A549 (cell line): ENCODE measurements at regions not wholly inside any gene's neighbourhood (a gene's known extent, or its start where the extent isn't known, plus 50 kb on each side); places are given as distances from the start of the nearest gene placed in this dataset.

Source experiments
- ATAC-seq, 2 experiments: fragments of 200-7000 bp in 1 of 2; fragments of >200 bp in 1 of 2; cut with Nextera tagmentation in 1 of 2; cut with Tn5 transposase in 1 of 2; 3 replicates each; pipeline versions ENCODE4 v1.8.0 to v1.9.1; 2018 to 2020; ENCODE audit warnings: mild to moderate bottlenecking in 1 of 2, moderate library complexity in 1 of 2
- CTCF ChIA-PET: fragments of 300-600 bp; sonication (Branson Sonifier 250); formaldehyde crosslinking; extraction: SDS; loops from one replicate; lab custom pipeline; 2021; ENCODE audit warnings: antibody characterized with exemption, inconsistent platforms; lab: Yijun Ruan, JAX
- POLR2A ChIA-PET: fragments of 350-600 bp; formaldehyde crosslinking; extraction: SDS; loops from one replicate; lab custom pipeline; 2021; ENCODE audit warnings: antibody characterized with exemption, inconsistent platforms; lab: Yijun Ruan, JAX
- DNase-seq, 2 experiments: peaks; one replicate each; pipeline versions ENCODE4 v3.0.0 to v3.0.0-alpha.2; 2011 to 2016; ENCODE audit warnings: low read depth in 1 of 2, low spot score in 1 of 2
- FAIRE-seq: peaks from 2 replicates; lab custom pipeline; 2011; peaks lifted over from hg19 to GRCh38; lab: Jason Lieb, UNC
- H3K27ac ChIP-seq, 2 experiments: fragments of >200 bp; sonication (Bioruptor Twin); formaldehyde crosslinking; 3 replicates each; pipeline ENCODE4 v1.5.1; 2016 to 2017
- H3K4me1 ChIP-seq: fragments of >200 bp; sonication (Bioruptor Twin); formaldehyde crosslinking; 3 replicates; pipeline ENCODE4 v1.6.1; 2016
- H3K4me2 ChIP-seq: fragments of >200 bp; sonication (Bioruptor Twin); formaldehyde crosslinking; 3 replicates; pipeline ENCODE4 v1.6.1; 2016
- H3K4me3 ChIP-seq: fragments of >200 bp; sonication (Bioruptor Twin); formaldehyde crosslinking; 3 replicates; pipeline ENCODE4 v1.5.1; 2016
- H3K9me3 ChIP-seq: fragments of >200 bp; sonication (Bioruptor Twin); formaldehyde crosslinking; 3 replicates; pipeline ENCODE4 v1.6.1; 2016
- BHLHE40 ChIP-seq: IDR thresholded peaks from 2 replicates; pipeline ENCODE4 v1.6.1; 2012; ENCODE audit warnings: low read depth, low read length, inconsistent platforms
- CEBPB ChIP-seq, 2 experiments: fragments of >200 bp in 1 of 2; sonication (Bioruptor Twin) in 1 of 2; formaldehyde crosslinking in 1 of 2; IDR thresholded peaks; 2 replicates each; pipeline ENCODE4 v1.6.1; 2012 to 2016
- CHD4 ChIP-seq: fragments of 200-600 bp; sonication (generic); IDR thresholded peaks from 2 replicates; pipeline ENCODE4 v1.6.1; 2016; ENCODE audit warnings: antibody characterized with exemption, mild to moderate bottlenecking, borderline replicate concordance
- EHF ChIP-seq: fragments of 250-450 bp; sonication (Bioruptor Pico); IDR thresholded peaks from 2 replicates; pipeline ENCODE4 v1.5.0; 2020; ENCODE audit warnings: mild to moderate bottlenecking
- EP300 ChIP-seq, 2 experiments: fragments of >200 bp; sonication (Bioruptor Twin); formaldehyde crosslinking; IDR thresholded peaks; 2 replicates in 1 of 2; 3 replicates in 1 of 2; pipeline ENCODE4 v1.6.1; 2016 to 2017
- ESRRA ChIP-seq: fragments of 150-350 bp; IDR thresholded peaks from 2 replicates; pipeline ENCODE4 v1.6.1; 2014; ENCODE audit warnings: mild to moderate bottlenecking, low read length, borderline replicate concordance
- FOSB ChIP-seq: fragments of 250-450 bp; sonication (Bioruptor Pico); IDR thresholded peaks from 2 replicates; pipeline ENCODE4 v1.5.0; 2020; ENCODE audit warnings: mild to moderate bottlenecking, moderate library complexity
- HDAC2 ChIP-seq: fragments of 200-600 bp; sonication (generic); IDR thresholded peaks from 2 replicates; pipeline ENCODE4 v1.6.1; 2016
- HOXA7 ChIP-seq: fragments of 250-450 bp; sonication (Bioruptor Pico); IDR thresholded peaks from 2 replicates; pipeline ENCODE4 v1.5.0; 2020; ENCODE audit warnings: mild to moderate bottlenecking, moderate library complexity
- JUNB ChIP-seq: fragments of >200 bp; sonication (Bioruptor Twin); formaldehyde crosslinking; IDR thresholded peaks from 2 replicates; pipeline ENCODE4 v1.6.1; 2016
- KDM1A ChIP-seq: fragments of 200-600 bp; sonication (generic); IDR thresholded peaks from 2 replicates; pipeline ENCODE4 v1.6.1; 2016; ENCODE audit warnings: low read depth, mild to moderate bottlenecking
- KDM5A ChIP-seq: fragments of 200-600 bp; sonication (generic); IDR thresholded peaks from 2 replicates; pipeline ENCODE4 v1.6.1; 2016; ENCODE audit warnings: antibody characterized with exemption, mild to moderate bottlenecking
- MAZ ChIP-seq: fragments of 150-350 bp; IDR thresholded peaks from 2 replicates; pipeline ENCODE4 v1.6.1; 2014; ENCODE audit warnings: antibody characterized with exemption, low read depth, low read length, borderline replicate concordance
- NFE2L2 ChIP-seq: fragments of 150-350 bp; conservative IDR thresholded peaks from 2 replicates; pipeline ENCODE4 v1.6.1; 2014; ENCODE audit warnings: low read length
- NPAS2 ChIP-seq: fragments of 250-450 bp; sonication (Bioruptor Pico); IDR thresholded peaks from 2 replicates; pipeline ENCODE4 v1.8.0; 2022; ENCODE audit warnings: mild to moderate bottlenecking, moderate library complexity, borderline replicate concordance
- NR3C1 ChIP-seq: fragments of >200 bp; sonication (Bioruptor Twin); formaldehyde crosslinking; IDR thresholded peaks from 3 replicates; pipeline ENCODE4 v1.6.1; 2017
- RFX5 ChIP-seq: fragments of 450-650 bp; IDR thresholded peaks from 2 replicates; pipeline ENCODE4 v1.7.1; 2014; ENCODE audit warnings: antibody characterized with exemption, mild to moderate bottlenecking, moderate library complexity
- TP53 ChIP-seq: fragments of 250-450 bp; sonication (Bioruptor Pico); IDR thresholded peaks from 2 replicates; pipeline ENCODE4 v1.5.0; 2021; ENCODE audit warnings: mild to moderate bottlenecking, moderate library complexity
- ZFP36 ChIP-seq: fragments of 450-650 bp; IDR thresholded peaks from 2 replicates; pipeline ENCODE4 v1.6.1; 2014; ENCODE audit warnings: borderline replicate concordance; ENCODE audit not compliant: partially characterized antibody
- WGBS: methylation state at CpG from one replicate; pipeline ENCODE4 v1.1.6; 2017; ENCODE audit errors: missing lambda C conversion rate; 5-methylcytosine and 5-hydroxymethylcytosine counted together
- TF ChIP-seq, protein P1 (sequence below): fragments of 450-650 bp; IDR thresholded peaks from 2 replicates; pipeline ENCODE4 v1.6.1; 2014; ENCODE audit warnings: antibody characterized with exemption
- TF ChIP-seq, protein P2 (sequence below): IDR thresholded peaks from 2 replicates; pipeline ENCODE4 v1.6.1; 2012
- TF ChIP-seq, protein P3 (sequence below): fragments of >200 bp; sonication (Bioruptor Twin); formaldehyde crosslinking; IDR thresholded peaks from 3 replicates; pipeline ENCODE4 v1.5.1; 2016
- TF ChIP-seq, protein P4 (sequence below): fragments of 150-350 bp; IDR thresholded peaks from 2 replicates; pipeline ENCODE4 v1.6.1; 2014; ENCODE audit warnings: low read depth, mild to moderate bottlenecking, low read length
- TF ChIP-seq, protein P5 (sequence below): IDR thresholded peaks from 2 replicates; pipeline ENCODE4 v1.6.1; 2012; ENCODE audit warnings: low read depth, borderline replicate concordance
- TF ChIP-seq, protein P6 (sequence below): fragments of 200-600 bp; sonication (generic); IDR thresholded peaks from 2 replicates; pipeline ENCODE4 v1.6.1; 2016; ENCODE audit warnings: antibody characterized with exemption, mild to moderate bottlenecking, moderate library complexity

DNA sequence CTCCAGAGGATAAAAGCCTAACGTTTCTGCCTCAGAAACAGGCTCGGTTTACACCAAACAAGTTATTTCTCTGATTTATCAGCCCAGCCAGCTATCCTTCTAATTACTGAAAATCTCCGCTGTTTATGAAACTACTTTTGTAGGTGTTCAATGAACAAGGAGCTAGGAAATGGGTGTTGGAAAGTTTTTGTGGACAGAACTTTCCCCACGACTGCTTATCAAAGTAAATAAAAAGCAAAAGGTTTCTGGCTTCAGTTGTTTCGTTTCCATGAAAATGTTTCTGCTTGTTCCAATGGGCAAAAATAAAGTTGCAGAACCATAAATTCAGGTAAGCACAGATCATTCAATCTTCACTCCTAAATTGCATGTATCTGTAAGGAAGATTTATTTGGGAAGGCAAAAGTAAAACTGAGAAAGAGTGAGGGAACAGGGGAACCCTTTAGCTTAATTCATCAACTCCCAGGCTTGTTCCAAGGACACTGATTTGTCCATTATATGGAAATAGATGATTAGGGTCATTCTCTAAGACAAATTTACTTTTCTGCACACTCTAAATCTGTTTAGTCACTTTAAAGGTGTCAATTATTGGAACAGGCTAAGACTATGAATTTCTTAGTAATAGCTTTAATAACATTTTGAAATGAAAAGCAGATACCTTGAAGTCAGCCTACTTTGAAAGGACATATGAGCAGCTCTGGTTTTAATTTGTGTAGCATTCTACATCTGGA, 175.9 kb upstream of the CDKN3 start:
- POLR2A ChIA-PET: no interaction called here
- FAIRE-seq (no peak), ATAC-seq (no peak), DNase-seq (no peak)
- CTCF ChIA-PET: interaction anchor here (0.7 to 1.7 kb wide), 3 partner anchors 10 to 108 kb away, joined by 4 to 5 read pairs (median 4); no protein-coding TSS in a partner anchor
- Histone ChIP-seq H3K9me3 (no peaks in the 10 kb centered on the region), H3K27ac (no peak overlapping the region), H3K4me2 (no peak overlapping the region), H3K4me3 (no peak overlapping the region), H3K4me1 (no peaks in the 10 kb centered on the region)
- 42% methylated on average over 5 of the region's 5 CpGs for WGBS
- TF ChIP-seq ESRRA: no peak
- TF ChIP-seq TP53 (CRISPR knock-in tag): no peak
- no peak for TF ChIP-seq KDM1A
- TF ChIP-seq, protein P1, sequence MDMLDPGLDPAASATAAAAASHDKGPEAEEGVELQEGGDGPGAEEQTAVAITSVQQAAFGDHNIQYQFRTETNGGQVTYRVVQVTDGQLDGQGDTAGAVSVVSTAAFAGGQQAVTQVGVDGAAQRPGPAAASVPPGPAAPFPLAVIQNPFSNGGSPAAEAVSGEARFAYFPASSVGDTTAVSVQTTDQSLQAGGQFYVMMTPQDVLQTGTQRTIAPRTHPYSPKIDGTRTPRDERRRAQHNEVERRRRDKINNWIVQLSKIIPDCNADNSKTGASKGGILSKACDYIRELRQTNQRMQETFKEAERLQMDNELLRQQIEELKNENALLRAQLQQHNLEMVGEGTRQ: no peak
- no peak for TF ChIP-seq ZFP36

DNA sequence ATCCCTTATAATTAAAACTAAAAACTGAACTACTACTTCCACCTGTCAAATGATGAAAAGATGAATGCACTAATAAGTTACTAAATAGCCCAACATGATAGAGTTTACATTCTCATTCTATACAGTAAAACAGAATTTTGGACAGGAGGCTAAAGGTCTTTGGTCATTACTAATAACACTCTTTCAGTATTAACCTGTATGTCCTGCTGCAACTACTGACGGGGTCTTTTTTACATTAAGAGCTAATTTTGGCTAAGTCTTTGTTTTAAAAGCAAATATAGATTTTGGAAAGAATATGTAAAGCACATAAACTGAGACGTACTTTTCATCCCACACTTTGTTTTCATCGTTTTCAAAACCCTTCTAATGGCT, 175.4 kb upstream of the CDKN3 start:
- ChIA-PET POLR2A (no interaction called here), CTCF (interaction anchor here (1.7 kb wide), 1 partner anchor 108 kb away, joined by 4 read pairs; no protein-coding TSS in a partner anchor)
- no peak overlapping the region for H3K4me2 ChIP-seq
- no peaks in the 10 kb centered on the region for H3K4me1 ChIP-seq
- H3K27ac ChIP-seq: no peak overlapping the region
- H3K4me3 ChIP-seq: no peak overlapping the region
- 34% methylated on average over 3 of the region's 3 CpGs for WGBS
- DNase-seq (no peak), FAIRE-seq (no peak), ATAC-seq (no peak)
- TF ChIP-seq CHD4: no peak
- TF ChIP-seq EHF: no peak
- TF ChIP-seq, protein P2, sequence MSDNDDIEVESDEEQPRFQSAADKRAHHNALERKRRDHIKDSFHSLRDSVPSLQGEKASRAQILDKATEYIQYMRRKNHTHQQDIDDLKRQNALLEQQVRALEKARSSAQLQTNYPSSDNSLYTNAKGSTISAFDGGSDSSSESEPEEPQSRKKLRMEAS: no peak
- no peak for TF ChIP-seq HDAC2
- no peak for TF ChIP-seq KDM5A
- no peak for TF ChIP-seq EP300 (IDR thresholded peaks at IDR 0.05)
- TF ChIP-seq RFX5: no peak
- no peak for TF ChIP-seq JUNB
- no peak for TF ChIP-seq BHLHE40
- TF ChIP-seq, protein P3, sequence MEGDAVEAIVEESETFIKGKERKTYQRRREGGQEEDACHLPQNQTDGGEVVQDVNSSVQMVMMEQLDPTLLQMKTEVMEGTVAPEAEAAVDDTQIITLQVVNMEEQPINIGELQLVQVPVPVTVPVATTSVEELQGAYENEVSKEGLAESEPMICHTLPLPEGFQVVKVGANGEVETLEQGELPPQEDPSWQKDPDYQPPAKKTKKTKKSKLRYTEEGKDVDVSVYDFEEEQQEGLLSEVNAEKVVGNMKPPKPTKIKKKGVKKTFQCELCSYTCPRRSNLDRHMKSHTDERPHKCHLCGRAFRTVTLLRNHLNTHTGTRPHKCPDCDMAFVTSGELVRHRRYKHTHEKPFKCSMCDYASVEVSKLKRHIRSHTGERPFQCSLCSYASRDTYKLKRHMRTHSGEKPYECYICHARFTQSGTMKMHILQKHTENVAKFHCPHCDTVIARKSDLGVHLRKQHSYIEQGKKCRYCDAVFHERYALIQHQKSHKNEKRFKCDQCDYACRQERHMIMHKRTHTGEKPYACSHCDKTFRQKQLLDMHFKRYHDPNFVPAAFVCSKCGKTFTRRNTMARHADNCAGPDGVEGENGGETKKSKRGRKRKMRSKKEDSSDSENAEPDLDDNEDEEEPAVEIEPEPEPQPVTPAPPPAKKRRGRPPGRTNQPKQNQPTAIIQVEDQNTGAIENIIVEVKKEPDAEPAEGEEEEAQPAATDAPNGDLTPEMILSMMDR: no peak
- TF ChIP-seq NR3C1: no peak
- TF ChIP-seq NPAS2 (CRISPR knock-in tag): no peak
- no peak for TF ChIP-seq MAZ
- no peak for TF ChIP-seq FOSB (CRISPR knock-in tag)
- no peak for TF ChIP-seq HOXA7 (CRISPR knock-in tag)
- TF ChIP-seq, protein P4, sequence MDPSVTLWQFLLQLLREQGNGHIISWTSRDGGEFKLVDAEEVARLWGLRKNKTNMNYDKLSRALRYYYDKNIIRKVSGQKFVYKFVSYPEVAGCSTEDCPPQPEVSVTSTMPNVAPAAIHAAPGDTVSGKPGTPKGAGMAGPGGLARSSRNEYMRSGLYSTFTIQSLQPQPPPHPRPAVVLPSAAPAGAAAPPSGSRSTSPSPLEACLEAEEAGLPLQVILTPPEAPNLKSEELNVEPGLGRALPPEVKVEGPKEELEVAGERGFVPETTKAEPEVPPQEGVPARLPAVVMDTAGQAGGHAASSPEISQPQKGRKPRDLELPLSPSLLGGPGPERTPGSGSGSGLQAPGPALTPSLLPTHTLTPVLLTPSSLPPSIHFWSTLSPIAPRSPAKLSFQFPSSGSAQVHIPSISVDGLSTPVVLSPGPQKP: no peak
- TF ChIP-seq NFE2L2: no peak
- TF ChIP-seq, protein P5, sequence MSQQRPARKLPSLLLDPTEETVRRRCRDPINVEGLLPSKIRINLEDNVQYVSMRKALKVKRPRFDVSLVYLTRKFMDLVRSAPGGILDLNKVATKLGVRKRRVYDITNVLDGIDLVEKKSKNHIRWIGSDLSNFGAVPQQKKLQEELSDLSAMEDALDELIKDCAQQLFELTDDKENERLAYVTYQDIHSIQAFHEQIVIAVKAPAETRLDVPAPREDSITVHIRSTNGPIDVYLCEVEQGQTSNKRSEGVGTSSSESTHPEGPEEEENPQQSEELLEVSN: no peak
- TF ChIP-seq CEBPB (IDR thresholded peaks at IDR 0.05): no peak
- TF ChIP-seq, protein P6, sequence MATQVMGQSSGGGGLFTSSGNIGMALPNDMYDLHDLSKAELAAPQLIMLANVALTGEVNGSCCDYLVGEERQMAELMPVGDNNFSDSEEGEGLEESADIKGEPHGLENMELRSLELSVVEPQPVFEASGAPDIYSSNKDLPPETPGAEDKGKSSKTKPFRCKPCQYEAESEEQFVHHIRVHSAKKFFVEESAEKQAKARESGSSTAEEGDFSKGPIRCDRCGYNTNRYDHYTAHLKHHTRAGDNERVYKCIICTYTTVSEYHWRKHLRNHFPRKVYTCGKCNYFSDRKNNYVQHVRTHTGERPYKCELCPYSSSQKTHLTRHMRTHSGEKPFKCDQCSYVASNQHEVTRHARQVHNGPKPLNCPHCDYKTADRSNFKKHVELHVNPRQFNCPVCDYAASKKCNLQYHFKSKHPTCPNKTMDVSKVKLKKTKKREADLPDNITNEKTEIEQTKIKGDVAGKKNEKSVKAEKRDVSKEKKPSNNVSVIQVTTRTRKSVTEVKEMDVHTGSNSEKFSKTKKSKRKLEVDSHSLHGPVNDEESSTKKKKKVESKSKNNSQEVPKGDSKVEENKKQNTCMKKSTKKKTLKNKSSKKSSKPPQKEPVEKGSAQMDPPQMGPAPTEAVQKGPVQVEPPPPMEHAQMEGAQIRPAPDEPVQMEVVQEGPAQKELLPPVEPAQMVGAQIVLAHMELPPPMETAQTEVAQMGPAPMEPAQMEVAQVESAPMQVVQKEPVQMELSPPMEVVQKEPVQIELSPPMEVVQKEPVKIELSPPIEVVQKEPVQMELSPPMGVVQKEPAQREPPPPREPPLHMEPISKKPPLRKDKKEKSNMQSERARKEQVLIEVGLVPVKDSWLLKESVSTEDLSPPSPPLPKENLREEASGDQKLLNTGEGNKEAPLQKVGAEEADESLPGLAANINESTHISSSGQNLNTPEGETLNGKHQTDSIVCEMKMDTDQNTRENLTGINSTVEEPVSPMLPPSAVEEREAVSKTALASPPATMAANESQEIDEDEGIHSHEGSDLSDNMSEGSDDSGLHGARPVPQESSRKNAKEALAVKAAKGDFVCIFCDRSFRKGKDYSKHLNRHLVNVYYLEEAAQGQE: no peak
- H3K9me3 ChIP-seq: no peaks in the 10 kb centered on the region
